NCI-H2107 (cell line): ENCODE measurements at regions not wholly inside any gene's neighbourhood (a gene's known extent, or its start where the extent isn't known, plus 50 kb on each side); places are given as distances from the start of the nearest gene placed in this dataset.
"Not testable (repeated sequence)": the region's sequence is repeated elsewhere in the genome, so short reads cannot be mapped to it uniquely, and the experiment has no call there.

Experiments
- DNase-seq: peaks from one replicate; lab custom pipeline; 2025; lab: John Stamatoyannopoulos, UW

DNA sequence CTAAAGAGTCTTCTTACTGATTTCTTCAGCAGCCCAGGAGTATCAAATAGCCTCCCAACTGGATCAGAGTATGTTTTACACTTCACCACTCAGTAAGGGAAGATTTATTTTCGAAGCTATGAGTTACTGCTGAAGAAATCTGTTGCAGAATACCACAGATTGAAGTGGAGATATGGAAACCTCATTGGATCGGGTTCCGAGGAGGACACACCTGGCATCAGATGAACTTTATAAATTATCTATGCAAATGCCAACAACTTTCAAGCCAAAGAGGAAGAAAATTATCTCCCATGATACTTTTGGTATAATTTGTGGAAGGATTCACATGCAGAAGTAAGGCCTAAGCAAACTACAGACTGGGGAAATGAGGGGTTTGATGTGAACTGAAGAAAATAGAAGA is 515.9 kb upstream of the NDST4 start:
- DNase-seq: no peak

DNA sequence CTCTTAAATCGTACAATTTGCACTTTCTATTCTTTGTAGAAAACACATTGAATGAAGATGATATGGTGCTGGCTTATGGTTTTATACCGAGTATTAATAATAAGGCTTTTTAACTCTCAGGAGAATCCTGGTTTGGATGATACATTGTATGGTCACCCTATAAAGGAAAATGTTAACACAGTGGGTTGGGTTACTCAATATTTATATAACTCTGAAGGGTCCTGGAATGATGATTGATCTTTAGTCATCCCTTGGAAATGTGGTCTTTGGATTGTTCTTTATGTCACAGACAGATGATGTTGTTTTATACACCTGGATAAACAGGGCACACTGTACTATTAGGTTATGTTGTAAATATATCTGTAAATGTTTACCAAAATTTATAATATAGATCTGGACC is 496.2 kb upstream of the NDST4 start:
- DNase-seq: no peak

DNA sequence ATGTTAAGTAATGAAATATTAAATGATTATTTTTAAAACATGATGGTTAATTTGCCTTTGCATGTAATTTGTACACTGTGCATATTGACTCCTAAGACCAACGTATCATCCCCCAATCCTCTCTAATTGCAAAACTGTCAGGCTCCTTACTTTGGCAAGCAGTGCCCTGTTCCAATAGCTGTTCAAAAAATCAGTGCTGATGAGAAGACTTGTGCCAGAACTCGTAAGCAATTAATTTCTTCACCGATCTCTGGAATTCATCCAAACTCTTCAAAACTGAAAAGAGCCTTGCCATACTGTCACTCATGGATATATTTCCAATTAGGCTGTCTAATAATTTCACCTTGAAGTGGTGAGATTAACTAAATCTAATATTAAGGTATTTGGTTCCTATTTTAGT is 493.9 kb upstream of the NDST4 start:
- no peak for DNase-seq

DNA sequence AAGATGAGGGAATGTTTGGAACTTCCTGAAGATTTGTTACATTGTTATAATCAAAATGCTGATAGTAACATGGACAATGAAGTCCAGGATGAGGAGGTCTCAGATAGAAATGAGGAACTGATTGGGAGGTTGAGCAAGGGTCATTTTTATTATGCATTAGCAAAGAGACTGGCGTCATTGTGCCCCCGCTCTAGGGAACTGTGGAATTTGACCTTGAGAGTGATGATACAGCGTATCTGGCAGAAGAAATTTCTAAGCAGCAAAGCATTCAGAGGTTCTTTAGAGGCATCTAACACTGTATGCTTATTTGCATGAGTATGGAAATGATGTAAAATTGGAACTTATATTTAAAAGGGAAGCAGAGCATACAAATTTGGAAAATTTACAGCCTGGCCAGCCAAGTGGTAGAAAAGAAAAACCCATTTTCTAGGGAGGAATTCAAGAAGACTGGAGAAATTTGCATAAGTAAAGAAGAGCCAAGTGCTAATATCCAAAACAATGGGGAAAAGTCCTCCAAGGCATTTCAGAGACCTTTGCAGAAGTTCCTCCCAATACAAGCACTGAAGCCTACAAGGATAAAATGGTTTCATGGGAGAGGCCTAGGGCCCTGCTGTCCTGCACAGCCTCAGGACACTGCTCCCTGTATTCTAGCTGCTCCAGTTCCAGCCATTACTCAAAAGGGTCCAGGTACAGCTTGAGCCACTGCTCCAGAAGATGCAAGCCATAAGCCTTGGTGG is 483.0 kb upstream of the NDST4 start:
- DNase-seq: no peak

DNA sequence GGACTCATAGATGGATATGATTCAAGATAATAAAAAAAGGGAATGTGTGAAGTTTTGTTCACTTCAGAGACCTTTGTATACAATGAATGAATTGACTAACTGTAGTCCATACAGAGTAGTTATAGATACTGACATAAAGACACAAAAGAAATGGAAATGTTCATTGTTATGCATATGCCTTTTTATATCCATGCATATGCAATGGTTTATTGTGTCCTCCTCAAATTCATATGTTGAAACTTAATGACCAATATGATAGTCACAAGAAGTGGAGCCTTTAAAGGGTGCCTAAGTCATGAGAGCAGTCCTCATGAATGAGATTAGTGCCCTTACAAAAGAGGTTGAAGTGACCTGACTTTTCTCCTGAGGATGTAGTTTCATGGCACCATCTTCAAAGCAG is 467.5 kb upstream of the NDST4 start:
- no peak for DNase-seq

DNA sequence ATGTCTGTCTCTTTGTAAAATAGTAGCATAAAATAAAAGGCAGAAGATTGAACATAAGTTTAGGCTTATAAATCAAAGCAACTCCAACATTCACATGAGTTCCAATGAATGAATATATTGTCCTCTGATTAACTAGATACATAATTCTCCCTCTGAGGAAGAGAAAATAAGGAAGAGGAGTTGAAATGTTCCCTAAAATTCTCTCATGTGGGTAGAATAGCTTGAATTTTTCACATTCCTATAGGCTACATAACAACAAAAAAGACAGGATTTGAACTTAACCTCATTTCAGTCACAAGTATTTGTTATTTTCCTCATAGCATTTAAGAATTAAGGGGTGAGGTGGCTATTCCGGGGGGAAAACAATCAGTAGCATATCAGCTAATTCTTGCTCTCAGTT is 462.4 kb upstream of the NDST4 start:
- no peak for DNase-seq

DNA sequence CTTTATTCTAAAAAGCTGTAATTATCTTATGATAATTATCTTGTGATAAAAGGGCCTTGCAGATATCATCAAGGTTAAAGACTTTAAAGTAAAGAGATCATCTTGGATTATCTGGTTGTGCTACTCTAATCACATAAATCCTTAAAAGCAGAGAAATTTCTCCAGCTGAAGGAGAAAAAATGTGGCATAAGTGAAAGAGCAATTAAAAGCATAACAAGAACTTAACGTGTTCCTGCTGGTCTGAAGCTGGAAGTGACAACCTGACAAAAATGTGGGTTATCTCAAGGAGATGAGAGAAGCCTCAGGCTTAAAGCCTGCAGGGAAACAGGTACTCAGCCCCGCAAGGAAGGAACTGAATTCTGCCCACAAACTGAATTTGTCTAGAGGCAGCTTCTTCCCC is 449.1 kb upstream of the NDST4 start:
- DNase-seq: no peak

DNA sequence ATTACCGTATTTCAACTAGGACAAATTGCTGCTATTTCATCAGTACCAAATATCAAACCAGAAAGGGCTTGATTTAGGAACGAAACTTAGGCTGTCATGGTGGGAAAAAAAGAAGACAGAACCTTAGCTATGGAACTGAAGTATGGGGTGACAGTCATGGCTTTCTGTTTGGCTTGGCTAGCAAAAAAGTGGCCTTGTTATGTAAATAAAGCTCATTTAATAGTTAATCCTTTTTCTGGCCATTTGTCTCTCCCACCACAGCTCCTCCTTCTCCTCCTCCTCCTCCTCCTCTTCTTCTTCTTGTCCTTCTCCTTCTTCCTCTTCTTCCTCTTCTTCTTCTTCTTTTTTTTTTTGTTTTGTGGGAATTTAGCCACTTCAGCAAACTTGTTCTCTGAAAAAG is 434.7 kb upstream of the NDST4 start:
- no peak for DNase-seq

DNA sequence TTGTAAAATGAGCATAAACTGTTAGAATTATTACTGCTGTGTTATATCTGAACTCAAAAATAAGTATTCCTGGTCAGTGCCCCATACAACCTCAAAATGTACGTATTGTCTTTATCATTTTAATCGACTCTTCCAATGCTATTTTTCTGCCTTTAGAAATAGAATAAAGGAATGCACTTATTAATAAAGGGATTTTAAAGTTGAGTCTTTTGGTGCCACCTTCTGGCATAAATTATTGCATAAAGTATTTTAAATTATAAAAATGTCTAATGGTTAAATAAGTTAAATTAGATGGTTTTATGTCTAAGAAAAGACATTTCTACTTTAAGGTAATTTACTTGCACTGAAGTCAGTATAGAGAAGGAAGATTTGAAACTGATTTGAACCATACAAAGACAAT is 424.0 kb upstream of the NDST4 start:
- no peak for DNase-seq

DNA sequence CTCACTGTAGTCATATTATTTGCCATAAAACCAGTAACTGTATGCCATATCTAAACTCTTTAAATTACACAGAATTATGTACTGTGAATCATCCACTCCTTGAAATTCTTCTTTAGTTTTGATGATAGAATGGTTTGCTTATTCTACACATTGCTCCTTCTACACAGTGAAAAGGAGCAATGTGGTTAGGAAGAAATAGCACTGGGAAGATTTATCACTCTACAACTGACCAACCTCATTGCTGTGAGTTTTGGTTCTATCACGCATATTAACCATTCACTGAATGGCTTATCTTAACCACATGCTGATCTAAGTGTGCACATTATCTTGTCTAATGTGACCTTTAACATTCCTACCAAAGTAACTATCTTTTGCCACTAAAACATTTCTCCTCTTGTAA is 415.7 kb upstream of the NDST4 start:
- DNase-seq: no peak

DNA sequence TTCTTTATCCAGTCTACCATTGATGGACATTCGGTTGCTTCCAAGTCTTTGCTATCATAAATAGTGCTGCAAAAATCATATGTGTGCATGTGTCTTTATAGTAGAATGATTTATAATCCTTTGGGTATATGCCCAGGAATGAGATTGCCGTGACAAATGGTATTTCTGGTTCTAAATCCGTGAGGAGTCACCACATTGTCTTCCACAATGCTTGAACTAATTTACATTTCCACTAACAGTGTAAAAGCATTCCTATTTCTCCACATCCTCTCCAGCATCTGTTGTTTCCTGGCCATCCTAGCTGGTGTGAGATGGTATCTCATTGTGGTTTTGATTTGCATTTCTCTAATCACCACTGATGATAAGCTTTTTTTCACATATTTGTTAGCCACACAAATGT is 406.1 kb upstream of the NDST4 start:
- DNase-seq: not testable (repeated sequence)

DNA sequence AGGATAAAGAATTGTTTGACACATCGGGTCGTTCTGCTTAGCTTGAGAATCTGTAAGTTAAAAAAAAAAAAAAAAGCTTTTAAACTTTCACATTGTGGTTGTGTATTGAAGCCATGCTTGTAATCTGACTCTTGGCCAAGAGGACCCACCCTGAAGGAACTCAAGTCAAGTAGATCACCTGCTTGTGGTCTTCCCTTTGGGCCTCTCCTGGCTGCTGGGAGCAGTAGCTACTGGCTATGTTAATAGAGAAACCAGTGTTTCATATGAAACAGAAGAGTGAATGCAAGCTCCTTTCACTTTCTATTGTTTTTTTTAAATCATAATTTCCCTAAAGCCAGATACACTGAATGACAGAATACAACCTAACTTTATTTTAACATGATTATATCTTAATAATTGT is 402.4 kb upstream of the NDST4 start:
- no peak for DNase-seq

DNA sequence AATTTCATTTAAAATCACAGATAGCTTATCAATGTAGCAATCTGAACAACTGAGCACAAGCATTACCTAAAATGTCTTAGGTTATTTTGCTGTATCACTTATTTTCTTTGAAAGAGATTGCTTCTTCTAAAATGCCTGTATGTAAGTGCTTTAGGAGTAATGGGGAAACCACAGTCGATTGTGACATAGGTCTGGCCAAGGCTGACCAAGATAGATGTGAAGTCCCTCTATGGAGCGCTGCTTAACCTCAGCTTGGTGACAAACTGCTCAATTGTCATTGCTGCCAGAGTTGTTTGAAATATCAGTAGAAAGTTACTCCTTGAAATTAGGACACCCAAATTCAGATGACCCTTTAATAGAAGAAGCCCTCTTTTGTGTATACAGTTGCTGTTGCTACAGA is 401.9 kb upstream of the NDST4 start:
- DNase-seq: no peak

DNA sequence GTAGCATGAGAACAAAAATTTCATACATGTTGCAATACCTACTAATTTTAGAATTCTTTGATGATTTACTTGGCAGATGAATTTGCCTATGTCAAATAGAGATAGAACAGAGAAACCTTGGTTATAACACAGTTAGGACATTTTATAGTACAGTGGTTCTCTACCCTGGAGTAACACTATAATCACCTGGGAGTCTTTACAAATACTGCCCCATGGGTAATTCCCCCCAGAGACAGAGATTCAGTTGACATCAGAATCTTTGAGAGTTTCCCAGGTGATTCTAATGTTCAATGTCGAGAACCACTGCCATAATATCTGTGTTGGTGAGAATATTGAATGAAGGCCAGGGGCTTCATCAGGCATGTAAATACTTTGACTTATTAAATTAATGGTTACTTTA is 401.3 kb upstream of the NDST4 start:
- DNase-seq: no peak

DNA sequence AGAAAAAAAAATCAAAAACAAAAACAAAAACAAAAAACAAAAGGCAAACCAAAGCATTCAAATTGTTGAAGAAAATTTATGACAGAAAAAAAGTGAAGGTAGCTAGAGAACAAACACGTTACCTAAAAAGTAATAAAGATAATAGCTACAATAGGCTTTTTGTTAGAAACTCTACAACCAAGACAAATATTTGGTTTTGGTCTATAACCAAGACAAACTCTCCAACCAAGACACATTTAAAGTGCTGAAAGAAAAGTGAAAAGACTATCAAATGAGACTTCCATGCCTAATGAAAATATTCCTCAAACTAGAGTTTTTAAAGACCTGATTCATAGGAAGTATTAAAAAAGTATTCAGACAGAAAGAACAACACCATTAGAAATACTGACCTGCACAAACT is 391.9 kb upstream of the NDST4 start:
- DNase-seq: no peak

DNA sequence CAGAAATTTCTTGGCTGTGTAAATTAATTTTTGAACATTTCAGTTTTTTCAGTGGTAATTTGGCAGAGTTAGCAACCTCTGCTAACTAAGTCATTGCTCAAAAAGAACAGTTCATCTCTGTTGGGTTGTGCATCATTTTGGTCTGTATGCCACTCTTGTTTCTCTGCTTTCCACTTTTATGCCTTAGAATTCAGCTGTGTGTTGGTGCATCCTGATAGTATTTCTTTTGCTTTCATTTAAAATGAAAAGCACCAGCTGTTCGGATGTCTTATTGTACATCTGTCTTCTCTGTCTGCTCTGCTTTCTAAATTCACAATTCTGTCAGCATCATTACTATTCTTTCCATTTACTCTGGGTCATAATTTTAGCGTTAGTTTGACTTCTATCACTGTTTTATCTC is 388.2 kb upstream of the NDST4 start:
- no peak for DNase-seq

DNA sequence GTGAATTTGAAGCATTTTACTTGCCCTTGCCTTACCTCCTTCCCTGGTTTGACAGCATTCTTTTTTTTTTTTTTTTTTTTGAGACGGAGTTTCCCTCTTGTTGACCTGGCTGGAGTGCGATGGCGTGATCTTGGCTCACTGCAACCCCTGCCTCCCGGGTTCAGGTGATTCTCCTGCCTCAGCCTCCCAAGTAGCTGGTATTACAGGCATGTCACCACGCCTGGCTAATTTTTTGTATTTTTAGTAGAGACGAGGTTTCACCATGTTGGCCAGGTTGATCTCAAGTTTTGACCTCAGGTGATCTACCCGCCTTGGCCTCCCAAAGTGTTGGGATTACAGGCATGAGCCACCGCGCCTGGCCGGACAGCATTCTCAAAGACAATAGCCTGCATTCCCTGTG is 380.4 kb upstream of the NDST4 start:
- DNase-seq: not testable (repeated sequence)

DNA sequence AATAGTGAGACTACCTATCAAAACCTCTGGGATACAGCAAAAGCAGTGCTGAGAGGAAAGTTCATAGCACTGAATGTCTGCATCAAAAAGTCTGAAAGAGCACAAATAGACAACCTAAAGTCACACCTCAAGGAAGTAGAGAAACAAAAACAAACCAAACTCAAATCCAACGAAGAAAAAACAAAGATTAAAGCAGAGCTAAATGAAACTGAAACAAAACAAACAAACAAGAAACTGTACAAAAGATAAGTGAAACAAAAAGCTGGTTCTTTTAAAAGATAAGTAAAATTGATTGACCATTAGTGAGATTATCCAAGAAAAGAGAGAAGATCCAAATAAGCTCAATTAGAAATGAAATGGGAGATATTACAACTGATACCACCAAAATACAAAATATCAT is 378.3 kb upstream of the NDST4 start:
- DNase-seq: no peak

DNA sequence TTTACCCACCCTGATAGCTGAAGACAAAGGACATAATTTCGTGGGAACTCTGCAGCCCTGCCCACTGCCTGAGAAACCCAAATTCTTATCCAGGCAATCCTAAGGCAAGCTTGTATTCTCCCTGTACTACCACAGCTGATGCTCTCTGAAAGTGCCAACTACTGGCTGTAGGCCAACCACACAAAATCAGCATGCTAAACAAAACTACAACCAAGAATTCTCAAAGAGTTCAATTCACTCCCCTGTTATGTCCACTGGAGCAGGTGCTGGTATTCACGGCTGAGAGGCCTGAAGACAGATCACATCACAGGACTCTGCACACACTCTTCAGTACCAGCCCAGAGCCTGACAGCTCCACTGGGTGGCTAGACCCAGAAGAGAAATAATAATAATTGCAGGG is 375.9 kb upstream of the NDST4 start:
- DNase-seq: no peak

DNA sequence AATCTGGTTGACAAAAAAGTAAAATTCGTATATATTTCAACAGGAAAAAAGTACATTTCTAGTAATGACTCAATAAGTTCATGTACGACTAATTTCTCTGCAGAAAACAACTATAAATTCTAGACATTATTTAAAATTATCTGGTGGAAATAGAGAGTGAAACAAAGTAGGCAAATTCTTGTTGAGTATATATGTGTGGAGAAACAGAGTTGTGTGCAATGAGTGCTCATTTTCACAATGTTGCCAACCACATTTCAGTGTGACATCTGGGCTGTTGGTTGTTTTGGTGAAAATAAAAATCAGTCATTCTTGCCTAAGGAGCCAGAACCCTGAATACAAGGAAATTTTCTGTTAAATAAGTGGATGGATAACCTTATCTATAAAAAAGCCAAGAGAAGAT is 372.0 kb upstream of the NDST4 start:
- no peak for DNase-seq

DNA sequence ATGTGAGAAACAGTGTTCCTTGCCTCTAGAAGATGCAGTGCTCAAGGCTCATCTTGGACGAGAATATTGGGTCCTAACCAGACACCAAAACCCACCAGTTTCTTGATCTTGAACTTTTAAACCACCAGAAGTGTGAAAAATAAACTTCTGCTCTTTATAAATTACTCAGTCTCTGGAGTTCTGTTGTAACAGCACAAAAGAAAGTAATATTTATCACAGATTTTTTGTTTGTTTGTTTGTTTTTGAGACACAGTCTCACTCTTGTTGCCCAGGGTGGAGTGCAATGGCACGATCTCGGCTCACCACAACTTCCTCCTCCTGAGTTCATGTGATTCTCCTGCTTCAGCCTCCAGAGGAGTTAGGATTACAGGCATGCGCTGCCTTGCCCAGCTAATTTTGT is 371.1 kb upstream of the NDST4 start:
- DNase-seq: no peak

DNA sequence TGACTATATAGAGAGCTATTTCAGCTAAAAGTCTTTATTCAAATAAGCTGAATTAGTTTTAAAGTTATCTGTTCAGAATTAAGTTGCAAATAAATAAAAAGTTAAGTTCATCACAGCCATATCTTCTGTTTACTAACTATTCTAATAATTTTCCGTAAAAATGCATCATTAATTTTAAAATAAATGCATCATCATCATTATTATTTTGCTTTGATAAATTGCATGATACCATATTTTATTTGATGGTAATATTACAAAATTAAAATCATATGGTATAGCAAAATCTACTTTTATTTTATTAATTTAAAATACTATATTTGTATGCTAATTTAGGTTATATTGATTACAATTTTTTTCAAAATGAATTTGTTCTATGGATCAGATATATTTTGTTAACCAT is 357.3 kb upstream of the NDST4 start:
- DNase-seq: no peak

DNA sequence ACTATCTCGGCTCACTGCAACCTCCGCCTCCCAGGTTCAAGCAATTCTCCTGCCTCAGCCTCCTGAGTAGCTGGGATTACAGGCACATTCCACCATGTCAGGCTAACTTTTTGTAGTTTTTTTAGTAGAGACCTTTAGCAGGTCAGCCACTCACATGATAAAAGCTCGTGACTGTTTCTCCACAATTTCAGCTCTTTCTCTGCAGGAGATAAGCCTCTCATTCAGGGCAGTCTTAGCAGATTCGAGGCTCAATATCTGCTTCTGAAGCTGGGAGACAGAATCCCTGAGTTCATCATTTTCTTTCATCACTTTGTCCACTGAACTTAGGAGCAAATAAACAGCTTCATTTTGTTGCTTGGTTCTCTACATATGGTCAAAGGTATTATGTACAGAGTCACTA is 345.9 kb upstream of the NDST4 start:
- not testable (repeated sequence) for DNase-seq

DNA sequence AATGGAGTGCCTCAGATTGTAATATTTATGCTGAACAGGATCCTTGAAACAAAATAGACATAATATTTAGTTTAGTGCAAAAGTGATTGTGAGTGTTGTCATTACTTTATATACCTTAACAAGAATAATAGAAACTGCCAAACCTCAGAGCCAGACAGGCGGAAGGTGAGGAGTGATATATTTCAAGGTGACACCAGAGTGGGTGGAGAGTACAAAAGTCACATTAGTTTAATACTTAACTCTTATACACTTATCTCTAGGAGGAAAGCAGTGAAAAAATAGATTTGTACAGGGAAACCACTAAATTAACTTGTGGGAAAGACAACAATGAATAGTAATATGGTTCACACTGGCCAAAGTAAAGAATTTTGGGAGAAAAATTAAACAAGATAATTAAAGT is 342.8 kb upstream of the NDST4 start:
- DNase-seq: no peak

DNA sequence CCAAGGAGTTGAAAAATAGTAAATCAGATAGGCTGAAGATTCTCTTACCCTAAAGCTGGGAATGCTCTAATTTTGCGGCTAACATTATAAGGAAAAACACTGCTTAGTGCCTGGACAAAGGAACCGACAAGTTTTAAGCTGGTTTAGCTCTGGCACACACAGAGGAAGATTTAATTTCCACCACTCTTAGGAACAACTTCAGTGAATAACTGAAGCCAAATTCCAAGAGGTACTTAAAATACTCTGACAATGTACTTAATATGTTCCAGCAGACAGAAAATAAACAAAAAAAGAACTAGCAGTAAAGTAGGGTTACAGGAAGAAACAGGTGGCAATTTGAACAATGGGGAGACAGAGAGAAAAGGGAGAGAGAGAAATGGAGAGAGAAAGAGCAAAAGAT is 340.8 kb upstream of the NDST4 start:
- no peak for DNase-seq
